Cardiac fibroblast (primary cell): ENCODE measurements at regions not wholly inside any gene's neighbourhood (a gene's known extent, or its start where the extent isn't known, plus 50 kb on each side); places are given as distances from the start of the nearest gene placed in this dataset.

Source experiments
- DNase-seq, 2 donors: peaks; one replicate each; pipeline versions ENCODE4 v3.0.0 to v3.0.0-alpha.2; 2010; ENCODE audit warnings: low read depth in 2 of 2
- H3K4me3 ChIP-seq, 2 donors: replicated peaks in 1 of 2; 1 replicate in 1 of 2; 2 replicates in 1 of 2; pipeline ENCODE4 v1.5.1; 2011; ENCODE audit warnings: low read depth in 2 of 2, low read length in 2 of 2, mild to moderate bottlenecking in 2 of 2, moderate library complexity in 1 of 2
- CTCF ChIP-seq: IDR thresholded peaks from one replicate; pipeline ENCODE4 v1.5.1; 2011; ENCODE audit warnings: low read depth, mild to moderate bottlenecking, low read length, inconsistent platforms

GRCh38 chr5:106976363-106976762 lies 694.4 kb downstream of the EFNA5 start:
- no peak overlapping the region for H3K4me3 ChIP-seq
- no peak for TF ChIP-seq CTCF
- no peak for DNase-seq

GRCh38 chr5:106974272-106974671 lies 696.5 kb downstream of the EFNA5 start:
- no peak overlapping the region for H3K4me3 ChIP-seq
- TF ChIP-seq CTCF = no peak
- DNase-seq = no peak

- TF ChIP-seq CTCF = no peak
- H3K4me3 ChIP-seq = no peak overlapping the region
- DNase-seq = no peak
Measured at GRCh38 chr5:106966686-106967315, 703.9 kb downstream of the EFNA5 start.

- TF ChIP-seq CTCF = no peak
Measured at GRCh38 chr5:106964132-106964531, 706.6 kb downstream of the EFNA5 start.

GRCh38 chr5:106963630-106964029 lies 707.1 kb downstream of the EFNA5 start:
- no peak overlapping the region for H3K4me3 ChIP-seq
- no peak for DNase-seq
- no peak for TF ChIP-seq CTCF

More at GRCh38 chr5:106964132-106964531, 706.6 kb downstream of the EFNA5 start:
- DNase-seq = peak; percentile 3 to 7
- H3K4me3 ChIP-seq = no peak overlapping the region

GRCh38 chr5:106962464-106963230 lies 708.1 kb downstream of the EFNA5 start:
- no peak for TF ChIP-seq CTCF
- DNase-seq = peak in 1 of 2 donors; percentile 2
- no peak overlapping the region for H3K4me3 ChIP-seq
